ENCODE measurements at regions not wholly inside any gene's neighbourhood (a gene's known extent, or its start where the extent isn't known, plus 50 kb on each side); places are given as distances from the start of the nearest gene placed in this dataset.

GRCh38 chr18:55106906-55107305 is 147.6 kb upstream of the CCDC68 start:
- Histone ChIP-seq H3K27ac (replicated peaks) (no peak overlapping the region), H3K4me3 (replicated peaks; ENCODE audit: insufficient read depth, low read length) (no peak overlapping the region), H3K27me3 (ENCODE audit: insufficient read depth, poor library complexity, severe bottlenecking) (no peaks in the 10 kb centered on the region)
- DNase-seq (ENCODE audit: low read depth in 1 of 2, low spot score in 1 of 2) = no peak
- TF ChIP-seq CTCF (IDR thresholded peaks at IDR 0.05; ENCODE audit: insufficient read depth, low read length) = no peak
- TF ChIP-seq REST (IDR thresholded peaks at IDR 0.05; ENCODE audit: insufficient replicate concordance, low read depth) = no peak
- no peak for TF ChIP-seq POLR2AphosphoS5 (IDR thresholded peaks at IDR 0.05; ENCODE audit: low read depth)
- TF ChIP-seq SPI1 (IDR thresholded peaks at IDR 0.05; ENCODE audit: borderline replicate concordance, low read depth) = no peak
- no peak for TF ChIP-seq GABPA (IDR thresholded peaks at IDR 0.05; ENCODE audit: low read depth)

GRCh38 chr18:55106466-55106865 is 147.2 kb upstream of the CCDC68 start:
- Histone ChIP-seq H3K27ac (replicated peaks) (no peak overlapping the region), H3K27me3 (ENCODE audit: insufficient read depth, poor library complexity, severe bottlenecking) (no peaks in the 10 kb centered on the region), H3K4me3 (replicated peaks; ENCODE audit: insufficient read depth, low read length) (no peak overlapping the region)
- no peak for DNase-seq (ENCODE audit: low read depth in 1 of 2, low spot score in 1 of 2)
- TF ChIP-seq SPI1 (IDR thresholded peaks at IDR 0.05; ENCODE audit: borderline replicate concordance, low read depth) = no peak
- TF ChIP-seq POLR2AphosphoS5 (IDR thresholded peaks at IDR 0.05; ENCODE audit: low read depth) = no peak
- no peak for TF ChIP-seq REST (IDR thresholded peaks at IDR 0.05; ENCODE audit: insufficient replicate concordance, low read depth)
- TF ChIP-seq CTCF (IDR thresholded peaks at IDR 0.05; ENCODE audit: insufficient read depth, low read length) = no peak
- no peak for TF ChIP-seq GABPA (IDR thresholded peaks at IDR 0.05; ENCODE audit: low read depth)

GRCh38 chr18:55105873-55106272 is 146.6 kb upstream of the CCDC68 start:
- no peak overlapping the region for H3K27ac ChIP-seq (replicated peaks)
- no peaks in the 10 kb centered on the region for H3K27me3 ChIP-seq (ENCODE audit: insufficient read depth, poor library complexity, severe bottlenecking)
- no peak for DNase-seq (ENCODE audit: low read depth in 1 of 2, low spot score in 1 of 2)
- no peak for TF ChIP-seq POLR2AphosphoS5 (IDR thresholded peaks at IDR 0.05; ENCODE audit: low read depth)
- no peak for TF ChIP-seq GABPA (IDR thresholded peaks at IDR 0.05; ENCODE audit: low read depth)
- no peak for TF ChIP-seq CTCF (IDR thresholded peaks at IDR 0.05; ENCODE audit: insufficient read depth, low read length)
- no peak for TF ChIP-seq SPI1 (IDR thresholded peaks at IDR 0.05; ENCODE audit: borderline replicate concordance, low read depth)
- no peak for TF ChIP-seq REST (IDR thresholded peaks at IDR 0.05; ENCODE audit: insufficient replicate concordance, low read depth)
- H3K4me3 ChIP-seq (replicated peaks; ENCODE audit: insufficient read depth, low read length) = no peak overlapping the region
